IMR-90 (cell line): ENCODE measurements at regions not wholly inside any gene's neighbourhood (a gene's known extent, or its start where the extent isn't known, plus 50 kb on each side); places are given as distances from the start of the nearest gene placed in this dataset.

Source experiments
- ATAC-seq: fragments of 200-7000 bp; cut with Tn5 transposase; 2 replicates; pipeline ENCODE4 v1.9.1; 2020; ENCODE audit warnings: low read depth, mild to moderate bottlenecking, moderate library complexity
- BruUV-seq: library from RNA; stranded (reverse); fragments of 400-500 nt; replicated peaks from 2 replicates; lab custom pipeline; 2021; lab: Mats Ljungman, UMichigan
- CTCF ChIA-PET: fragments of 300-600 bp; formaldehyde crosslinking; extraction: SDS; loops from one replicate; lab custom pipeline; 2021; ENCODE audit warnings: antibody characterized with exemption; lab: Yijun Ruan, JAX
- POLR2A ChIA-PET: fragments of 300-600 bp; sonication (Branson Sonifier 250); formaldehyde crosslinking; loops from one replicate; lab custom pipeline; 2022; ENCODE audit warnings: antibody characterized with exemption; ENCODE audit not compliant: unreplicated experiment; lab: Charles Lee
- DNase-seq: peaks from one replicate; pipeline ENCODE4 v3.0.0; 2013
- H2AFZ ChIP-seq: replicated peaks from 2 replicates; pipeline ENCODE3; 2013; ENCODE audit warnings: low read length, mild to moderate bottlenecking; ENCODE audit not compliant: poor library complexity
- H2AK5ac ChIP-seq: 2 replicates; pipeline ENCODE4 v1.6.1; 2013; ENCODE audit warnings: low read depth, low read length, inconsistent platforms
- H2AK9ac ChIP-seq: replicated peaks from 2 replicates; pipeline ENCODE3; 2013; ENCODE audit warnings: mild to moderate bottlenecking, low read depth, low read length, moderate library complexity; ENCODE audit not compliant: poor library complexity
- H2BK120ac ChIP-seq: 2 replicates; pipeline ENCODE4 v1.6.1; 2013; ENCODE audit warnings: low read depth, low read length, inconsistent platforms
- H2BK15ac ChIP-seq: 3 replicates; pipeline ENCODE4 v1.6.1; 2013; ENCODE audit warnings: low read depth, low read length, inconsistent platforms
- H2BK20ac ChIP-seq: 2 replicates; pipeline ENCODE4 v1.6.1; 2013; ENCODE audit warnings: low read depth, mild to moderate bottlenecking, inconsistent platforms, low read length, moderate library complexity
- H2BK5ac ChIP-seq: 2 replicates; pipeline ENCODE4 v1.6.1; 2013; ENCODE audit warnings: mild to moderate bottlenecking, low read depth, low read length, inconsistent platforms; ENCODE audit not compliant: poor library complexity, severe bottlenecking
- H3K14ac ChIP-seq: replicated peaks from 2 replicates; pipeline ENCODE4 v1.6.1; 2013; ENCODE audit warnings: low read depth, low read length, inconsistent platforms
- H3K18ac ChIP-seq: 2 replicates; pipeline ENCODE4 v1.6.1; 2013; ENCODE audit warnings: low read depth, low read length, control low read depth
- H3K23ac ChIP-seq: 2 replicates; pipeline ENCODE4 v1.6.1; 2013; ENCODE audit warnings: low read depth, low read length, inconsistent platforms
- H3K27ac ChIP-seq: 2 replicates; pipeline ENCODE4 v1.5.1; 2013; ENCODE audit warnings: mild to moderate bottlenecking, control low read depth, low read length; ENCODE audit not compliant: insufficient read depth
- H3K27me3 ChIP-seq: 2 replicates; pipeline ENCODE4 v1.6.1; 2013; ENCODE audit warnings: low read length; ENCODE audit not compliant: control insufficient read depth, insufficient read depth
- H3K36me3 ChIP-seq: 2 replicates; pipeline ENCODE4 v1.6.1; 2013; ENCODE audit warnings: low read length, mixed read lengths; ENCODE audit not compliant: control insufficient read depth, insufficient read depth
- H3K4ac ChIP-seq: 2 replicates; pipeline ENCODE4 v1.6.1; 2013; ENCODE audit warnings: low read depth, low read length, inconsistent platforms
- H3K4me1 ChIP-seq: 2 replicates; pipeline ENCODE4 v1.6.1; 2013; ENCODE audit warnings: low read length, mixed read lengths; ENCODE audit not compliant: control insufficient read depth, insufficient read depth
- H3K4me2 ChIP-seq: 2 replicates; pipeline ENCODE4 v1.6.1; 2013; ENCODE audit warnings: low read depth, mild to moderate bottlenecking, control low read depth, low read length, moderate library complexity
- H3K4me3 ChIP-seq: 2 replicates; pipeline ENCODE4 v1.5.1; 2013; ENCODE audit warnings: low read depth, mild to moderate bottlenecking, control low read depth, low read length, moderate library complexity; ENCODE audit not compliant: insufficient read depth
- H3K56ac ChIP-seq: 2 replicates; pipeline ENCODE4 v1.6.1; 2013; ENCODE audit warnings: low read length, inconsistent platforms; ENCODE audit not compliant: insufficient read depth; ENCODE audit errors: extremely low read depth
- H3K79me1 ChIP-seq, 2 experiments: 2 replicates each; pipeline ENCODE4 v1.6.1; 2013; ENCODE audit warnings: low read length in 2 of 2, inconsistent platforms in 1 of 2, low read depth in 1 of 2
- H3K9ac ChIP-seq: 2 replicates; pipeline ENCODE4 v1.6.1; 2013; ENCODE audit warnings: low read depth, low read length, control low read depth
- H3K9me1 ChIP-seq: 2 replicates; pipeline ENCODE4 v1.6.1; 2013; ENCODE audit warnings: low read length, inconsistent platforms; ENCODE audit not compliant: insufficient read depth
- H3K9me3 ChIP-seq: 2 replicates; pipeline ENCODE4 v1.6.1; 2013; ENCODE audit warnings: low read length; ENCODE audit not compliant: control insufficient read depth, insufficient read depth
- H4K20me1 ChIP-seq: 2 replicates; pipeline ENCODE4 v1.6.1; 2013; ENCODE audit warnings: low read length, inconsistent platforms; ENCODE audit not compliant: insufficient read depth
- H4K5ac ChIP-seq: 2 replicates; pipeline ENCODE4 v1.6.1; 2013; ENCODE audit warnings: mild to moderate bottlenecking, low read depth, low read length, control low read depth
- H4K8ac ChIP-seq, 2 experiments: 2 replicates each; pipeline ENCODE4 v1.6.1; 2013; ENCODE audit warnings: low read depth in 2 of 2, low read length in 2 of 2, control low read depth in 1 of 2, inconsistent platforms in 1 of 2
- H4K91ac ChIP-seq: 2 replicates; pipeline ENCODE4 v1.6.1; 2013; ENCODE audit warnings: low read depth, low read length, inconsistent platforms; ENCODE audit not compliant: insufficient read depth
- BHLHE40 ChIP-seq: fragments of 150-350 bp; IDR thresholded peaks from 2 replicates; pipeline ENCODE4 v1.6.1; 2016; ENCODE audit warnings: mild to moderate bottlenecking, low read depth, low read length
- CEBPB ChIP-seq: IDR thresholded peaks from 2 replicates; pipeline ENCODE4 v1.6.1; 2012; ENCODE audit warnings: low read depth, low read length, improper control_type of control experiment
- CHD1 ChIP-seq: IDR thresholded peaks from 2 replicates; pipeline ENCODE4 v1.6.1; 2012; ENCODE audit warnings: low read depth, low read length, improper control_type of control experiment
- FOS ChIP-seq: fragments of 150-350 bp; IDR thresholded peaks from 2 replicates; pipeline ENCODE4 v1.6.1; 2016; ENCODE audit warnings: low read depth, low read length
- MAFK ChIP-seq: IDR thresholded peaks from 2 replicates; pipeline ENCODE4 v1.6.1; 2012; ENCODE audit warnings: low read depth, low read length, improper control_type of control experiment
- MAZ ChIP-seq: IDR thresholded peaks from 2 replicates; pipeline ENCODE4 v1.6.1; 2012; ENCODE audit warnings: low read depth, mild to moderate bottlenecking, low read length, improper control_type of control experiment, moderate library complexity, borderline replicate concordance
- MXI1 ChIP-seq: IDR thresholded peaks from 2 replicates; pipeline ENCODE4 v1.6.1; 2012; ENCODE audit warnings: low read depth, mild to moderate bottlenecking, low read length, moderate library complexity, borderline replicate concordance
- NFE2L2 ChIP-seq: fragments of 150-350 bp; IDR thresholded peaks from 2 replicates; pipeline ENCODE4 v1.6.1; 2016; ENCODE audit warnings: low read depth, mild to moderate bottlenecking, low read length
- POLR2A ChIP-seq: IDR thresholded peaks from 2 replicates; pipeline ENCODE4 v1.6.1; 2012; ENCODE audit warnings: mild to moderate bottlenecking, low read depth, low read length
- RAD21 ChIP-seq: IDR thresholded peaks from 2 replicates; pipeline ENCODE4 v1.6.1; 2012; ENCODE audit warnings: low read length, improper control_type of control experiment
- RCOR1 ChIP-seq: IDR thresholded peaks from 2 replicates; pipeline ENCODE4 v1.6.1; 2012; ENCODE audit warnings: mild to moderate bottlenecking, low read length, improper control_type of control experiment; ENCODE audit not compliant: insufficient replicate concordance
- RFX5 ChIP-seq: IDR thresholded peaks from 2 replicates; pipeline ENCODE4 v1.8.0; 2012; ENCODE audit warnings: low read depth, mild to moderate bottlenecking, low read length, moderate library complexity
- SMC3 ChIP-seq: fragments of 150-350 bp; IDR thresholded peaks from 2 replicates; pipeline ENCODE4 v1.6.1; 2016; ENCODE audit warnings: low read depth, mild to moderate bottlenecking, antibody characterized with exemption, low read length, moderate library complexity
- WGBS, 2 experiments: methylation state at CpG; one replicate each; pipeline versions ENCODE4 v1.1.5 to v1.1.7; 2013; ENCODE audit warnings: missing lambda C conversion rate in 2 of 2; ENCODE audit not compliant: insufficient read length in 1 of 2; ENCODE audit errors: extremely low coverage in 2 of 2; 5-methylcytosine and 5-hydroxymethylcytosine counted together
- dilution Hi-C: fragments of 300-500 bp; cut with HindIII; formaldehyde crosslinking; loops from one replicate; pipeline ENCODE4 v1.14.3; 2018; ENCODE audit warnings: low sequenced_read_pairs; ENCODE audit not compliant: unreplicated experiment
- in situ Hi-C: fragments of 300-500 bp; cut with MboI; formaldehyde crosslinking; loops from 3 replicates; pipeline ENCODE4 v1.14.3; 2019; ENCODE audit warnings: low sequenced_read_pairs, inconsistent platforms, mixed read lengths
- intact Hi-C: fragments of 100-400 bp; cut with micrococcal nuclease; formaldehyde crosslinking; loops from 2 replicates; pipeline ENCODE4 v1.10.0; 2022
- TF ChIP-seq, protein P1 (sequence below): fragments of 150-350 bp; IDR thresholded peaks from 2 replicates; pipeline ENCODE4 v1.6.1; 2017; ENCODE audit warnings: mild to moderate bottlenecking, antibody characterized with exemption, low read length, low read depth
- TF ChIP-seq, protein P2 (sequence below): fragments of 150-350 bp; IDR thresholded peaks from 2 replicates; pipeline ENCODE4 v1.6.1; 2016; ENCODE audit warnings: low read depth, mild to moderate bottlenecking, low read length, moderate library complexity, borderline replicate concordance
- TF ChIP-seq, protein P3 (sequence below): conservative IDR thresholded peaks from 2 replicates; pipeline ENCODE4 v1.5.1; 2012; ENCODE audit warnings: mild to moderate bottlenecking, low read depth, low read length, improper control_type of control experiment

DNA sequence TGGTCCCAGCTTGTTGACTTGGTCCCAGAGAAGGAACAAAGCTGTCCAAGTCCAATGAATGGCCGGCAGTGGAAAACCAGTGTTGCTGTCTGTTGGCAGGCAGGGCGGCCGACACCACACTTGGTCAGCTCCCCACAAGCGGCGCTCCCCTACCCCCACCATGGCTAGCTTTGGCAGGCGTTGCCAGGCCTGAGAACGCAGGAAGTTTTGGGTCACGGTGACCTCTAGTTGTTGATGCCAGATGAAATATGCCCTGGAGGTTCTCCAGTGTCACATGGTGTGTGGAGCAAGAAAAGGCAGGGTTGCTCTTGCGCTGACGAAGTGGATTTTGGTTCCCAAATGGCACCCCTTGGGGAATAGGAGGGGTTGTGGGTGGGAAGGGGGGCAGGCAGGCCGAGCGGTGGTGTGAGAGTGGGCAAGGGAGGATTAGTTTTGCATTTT is 72.7 kb upstream of the TPRG1 start:
- TF ChIP-seq CHD1 (no peak), RFX5 (no peak), NFE2L2 (no peak), BHLHE40 (no peak), MXI1 (no peak), MAZ (no peak), CEBPB (no peak), SMC3 (no peak), POLR2A (no peak), RAD21 (no peak), MAFK (no peak), FOS (no peak), RCOR1 (no peak)
- TF ChIP-seq, protein P1, sequence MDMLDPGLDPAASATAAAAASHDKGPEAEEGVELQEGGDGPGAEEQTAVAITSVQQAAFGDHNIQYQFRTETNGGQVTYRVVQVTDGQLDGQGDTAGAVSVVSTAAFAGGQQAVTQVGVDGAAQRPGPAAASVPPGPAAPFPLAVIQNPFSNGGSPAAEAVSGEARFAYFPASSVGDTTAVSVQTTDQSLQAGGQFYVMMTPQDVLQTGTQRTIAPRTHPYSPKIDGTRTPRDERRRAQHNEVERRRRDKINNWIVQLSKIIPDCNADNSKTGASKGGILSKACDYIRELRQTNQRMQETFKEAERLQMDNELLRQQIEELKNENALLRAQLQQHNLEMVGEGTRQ, result no peak
- TF ChIP-seq, protein P2, sequence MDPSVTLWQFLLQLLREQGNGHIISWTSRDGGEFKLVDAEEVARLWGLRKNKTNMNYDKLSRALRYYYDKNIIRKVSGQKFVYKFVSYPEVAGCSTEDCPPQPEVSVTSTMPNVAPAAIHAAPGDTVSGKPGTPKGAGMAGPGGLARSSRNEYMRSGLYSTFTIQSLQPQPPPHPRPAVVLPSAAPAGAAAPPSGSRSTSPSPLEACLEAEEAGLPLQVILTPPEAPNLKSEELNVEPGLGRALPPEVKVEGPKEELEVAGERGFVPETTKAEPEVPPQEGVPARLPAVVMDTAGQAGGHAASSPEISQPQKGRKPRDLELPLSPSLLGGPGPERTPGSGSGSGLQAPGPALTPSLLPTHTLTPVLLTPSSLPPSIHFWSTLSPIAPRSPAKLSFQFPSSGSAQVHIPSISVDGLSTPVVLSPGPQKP, result no peak
- TF ChIP-seq, protein P3, sequence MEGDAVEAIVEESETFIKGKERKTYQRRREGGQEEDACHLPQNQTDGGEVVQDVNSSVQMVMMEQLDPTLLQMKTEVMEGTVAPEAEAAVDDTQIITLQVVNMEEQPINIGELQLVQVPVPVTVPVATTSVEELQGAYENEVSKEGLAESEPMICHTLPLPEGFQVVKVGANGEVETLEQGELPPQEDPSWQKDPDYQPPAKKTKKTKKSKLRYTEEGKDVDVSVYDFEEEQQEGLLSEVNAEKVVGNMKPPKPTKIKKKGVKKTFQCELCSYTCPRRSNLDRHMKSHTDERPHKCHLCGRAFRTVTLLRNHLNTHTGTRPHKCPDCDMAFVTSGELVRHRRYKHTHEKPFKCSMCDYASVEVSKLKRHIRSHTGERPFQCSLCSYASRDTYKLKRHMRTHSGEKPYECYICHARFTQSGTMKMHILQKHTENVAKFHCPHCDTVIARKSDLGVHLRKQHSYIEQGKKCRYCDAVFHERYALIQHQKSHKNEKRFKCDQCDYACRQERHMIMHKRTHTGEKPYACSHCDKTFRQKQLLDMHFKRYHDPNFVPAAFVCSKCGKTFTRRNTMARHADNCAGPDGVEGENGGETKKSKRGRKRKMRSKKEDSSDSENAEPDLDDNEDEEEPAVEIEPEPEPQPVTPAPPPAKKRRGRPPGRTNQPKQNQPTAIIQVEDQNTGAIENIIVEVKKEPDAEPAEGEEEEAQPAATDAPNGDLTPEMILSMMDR, result no peak
- Histone ChIP-seq H2BK20ac (no peak overlapping the region), H2AFZ (no peak overlapping the region), H4K91ac (no peak overlapping the region), H3K4me3 (no peak overlapping the region), H3K4me1 (no peaks in the 10 kb centered on the region), H2BK120ac (no peak overlapping the region), H4K8ac (no peak overlapping the region), H4K5ac (no peak overlapping the region), H3K14ac (no peak overlapping the region), H3K27ac (no peak overlapping the region), H2AK9ac (no peak overlapping the region), H4K20me1 (no peaks in the 10 kb centered on the region), H3K27me3 (peaks cover 8% of the 10 kb centered on the region), H3K9me1 (no peaks in the 10 kb centered on the region), H3K36me3 (no peaks in the 10 kb centered on the region), H3K4me2 (no peak overlapping the region), H3K4ac (no peak overlapping the region), H3K56ac (no peak overlapping the region), H2BK15ac (no peak overlapping the region), H3K18ac (no peak overlapping the region), H3K79me1 (no peaks in the 10 kb centered on the region), H3K9me3 (no peaks in the 10 kb centered on the region), H2BK5ac (no peak overlapping the region), H3K23ac (no peak overlapping the region), H3K9ac (no peak overlapping the region), H2AK5ac (no peak overlapping the region)
- DNase-seq (no peak), ATAC-seq (no peak)
- intact Hi-C loops (no loop called here), dilution Hi-C loops (no loop called here), in situ Hi-C loops (no loop called here)
- BruUV-seq, result no TSS peak
- WGBS, 2 experiments, result no CpG with 5 or more reads among the region's 12 CpGs
- CTCF ChIA-PET, result no interaction called here
- POLR2A ChIA-PET, result no interaction called here
